ENCODE measurements at regions not wholly inside any gene's neighbourhood (a gene's known extent, or its start where the extent isn't known, plus 50 kb on each side); places are given as distances from the start of the nearest gene placed in this dataset.
"Not testable (repeated sequence)": the region's sequence is repeated elsewhere in the genome, so short reads cannot be mapped to it uniquely, and the experiment has no call there.

GRCh38 chrX:1126738-1127137 is 85.7 kb downstream of the CRLF2 start:
- no peak for DNase-seq (ENCODE audit: low read depth)
- no peak for TF ChIP-seq CTCF (conservative IDR thresholded peaks at IDR 0.05; ENCODE audit: low read length)

GRCh38 chrX:1124531-1124930 is 87.9 kb downstream of the CRLF2 start:
- no peak for TF ChIP-seq CTCF (conservative IDR thresholded peaks at IDR 0.05; ENCODE audit: low read length)
- no peak overlapping the region for H3K4me3 ChIP-seq (ENCODE audit: low read length)
- DNase-seq (ENCODE audit: low read depth) = no peak

More at GRCh38 chrX:1126738-1127137, 85.7 kb downstream of the CRLF2 start:
- H3K4me3 ChIP-seq (ENCODE audit: low read length) = no peak overlapping the region

GRCh38 chrX:1122851-1123250 is 89.6 kb downstream of the CRLF2 start:
- not testable (repeated sequence) for H3K4me3 ChIP-seq (ENCODE audit: low read length)

GRCh38 chrX:1119275-1119674 is 93.2 kb downstream of the CRLF2 start:
- no peak overlapping the region for H3K4me3 ChIP-seq (ENCODE audit: low read length)
- no peak for TF ChIP-seq CTCF (conservative IDR thresholded peaks at IDR 0.05; ENCODE audit: low read length)
- DNase-seq (ENCODE audit: low read depth) = no peak

More at GRCh38 chrX:1122851-1123250, 89.6 kb downstream of the CRLF2 start:
- DNase-seq (ENCODE audit: low read depth) = not testable (repeated sequence)

GRCh38 chrX:1118572-1119199 is 93.8 kb downstream of the CRLF2 start:
- TF ChIP-seq CTCF (conservative IDR thresholded peaks at IDR 0.05; ENCODE audit: low read length) = no peak
- no peak for DNase-seq (ENCODE audit: low read depth)
- H3K4me3 ChIP-seq (ENCODE audit: low read length) = no peak overlapping the region

GRCh38 chrX:1115411-1115810 is 97.0 kb downstream of the CRLF2 start:
- DNase-seq (ENCODE audit: low read depth); H3K4me3 ChIP-seq (ENCODE audit: low read length): not testable (repeated sequence)

GRCh38 chrX:1112321-1112720 is 100.1 kb downstream of the CRLF2 start:
- DNase-seq (ENCODE audit: low read depth) = no peak
- no peak overlapping the region for H3K4me3 ChIP-seq (ENCODE audit: low read length)
- TF ChIP-seq CTCF (conservative IDR thresholded peaks at IDR 0.05; ENCODE audit: low read length) = no peak

- no peak for TF ChIP-seq CTCF (conservative IDR thresholded peaks at IDR 0.05; ENCODE audit: low read length)
- no peak for DNase-seq (ENCODE audit: low read depth)
- no peak overlapping the region for H3K4me3 ChIP-seq (ENCODE audit: low read length)
These were observed 100.7 kb downstream of the CRLF2 start for GRCh38 chrX:1111601-1112300.
